GM23338 (cell line): ENCODE measurements at regions not wholly inside any gene's neighbourhood (a gene's known extent, or its start where the extent isn't known, plus 50 kb on each side); places are given as distances from the start of the nearest gene placed in this dataset.

Source experiments
- CREB1 ChIP-seq: fragments of 250-450 bp; sonication (Bioruptor Pico); IDR thresholded peaks from 2 replicates; pipeline ENCODE4 v1.5.0; 2020; ENCODE audit warnings: low read depth, mild to moderate bottlenecking, moderate library complexity
- EZH2 ChIP-seq: fragments of 200-600 bp; sonication (generic); IDR thresholded peaks from one replicate; pipeline ENCODE4 v1.8.0; 2017; ENCODE audit warnings: antibody characterized with exemption, mild to moderate bottlenecking, low read depth; ENCODE audit not compliant: unreplicated experiment
- EZH2phosphoT487 ChIP-seq: fragments of 200-600 bp; sonication (generic); IDR thresholded peaks from one replicate; pipeline ENCODE4 v1.8.1; 2018; ENCODE audit warnings: antibody characterized with exemption; ENCODE audit not compliant: unreplicated experiment
- NANOG ChIP-seq: IDR thresholded peaks from 2 replicates; pipeline ENCODE4 v1.6.1; 2016; ENCODE audit warnings: antibody characterized with exemption, borderline replicate concordance
- POLR2AphosphoS5 ChIP-seq: IDR thresholded peaks from 2 replicates; pipeline ENCODE4 v1.6.1; 2016; ENCODE audit warnings: antibody characterized with exemption, low read depth
- TF ChIP-seq, protein P1 (sequence below), 2 experiments: fragments of 200-600 bp in 1 of 2; sonication (generic) in 1 of 2; conservative IDR thresholded peaks; 2 replicates each; pipeline versions ENCODE4 v1.5.1 to v1.6.1; 2016 to 2017; ENCODE audit warnings: antibody characterized with exemption in 2 of 2, low read depth in 2 of 2, mild to moderate bottlenecking in 2 of 2, moderate library complexity in 1 of 2
- TF ChIP-seq, protein P2 (sequence below): IDR thresholded peaks from one replicate; pipeline ENCODE4 v1.6.1; 2018; ENCODE audit warnings: antibody characterized with exemption; ENCODE audit not compliant: unreplicated experiment

DNA sequence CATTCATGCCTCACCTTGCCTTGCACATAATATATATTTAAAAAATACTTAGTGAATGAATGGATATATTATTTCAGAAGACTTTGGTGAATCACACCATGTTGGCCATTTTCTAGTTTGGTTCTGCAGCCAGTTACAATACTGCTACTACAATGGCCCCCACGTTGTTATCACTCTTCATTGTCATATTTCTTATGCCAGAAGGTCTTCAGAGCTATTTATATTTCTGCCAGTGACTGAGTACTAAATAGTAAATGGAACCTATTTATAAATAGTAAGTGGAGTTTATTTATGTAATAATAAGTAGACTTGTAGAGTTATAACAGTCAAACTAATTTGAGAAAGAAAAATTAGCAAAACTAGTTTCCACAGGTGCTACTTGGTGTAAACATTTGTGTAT lies 516.6 kb upstream of the SYT4 start:
- TF ChIP-seq, protein P1, sequence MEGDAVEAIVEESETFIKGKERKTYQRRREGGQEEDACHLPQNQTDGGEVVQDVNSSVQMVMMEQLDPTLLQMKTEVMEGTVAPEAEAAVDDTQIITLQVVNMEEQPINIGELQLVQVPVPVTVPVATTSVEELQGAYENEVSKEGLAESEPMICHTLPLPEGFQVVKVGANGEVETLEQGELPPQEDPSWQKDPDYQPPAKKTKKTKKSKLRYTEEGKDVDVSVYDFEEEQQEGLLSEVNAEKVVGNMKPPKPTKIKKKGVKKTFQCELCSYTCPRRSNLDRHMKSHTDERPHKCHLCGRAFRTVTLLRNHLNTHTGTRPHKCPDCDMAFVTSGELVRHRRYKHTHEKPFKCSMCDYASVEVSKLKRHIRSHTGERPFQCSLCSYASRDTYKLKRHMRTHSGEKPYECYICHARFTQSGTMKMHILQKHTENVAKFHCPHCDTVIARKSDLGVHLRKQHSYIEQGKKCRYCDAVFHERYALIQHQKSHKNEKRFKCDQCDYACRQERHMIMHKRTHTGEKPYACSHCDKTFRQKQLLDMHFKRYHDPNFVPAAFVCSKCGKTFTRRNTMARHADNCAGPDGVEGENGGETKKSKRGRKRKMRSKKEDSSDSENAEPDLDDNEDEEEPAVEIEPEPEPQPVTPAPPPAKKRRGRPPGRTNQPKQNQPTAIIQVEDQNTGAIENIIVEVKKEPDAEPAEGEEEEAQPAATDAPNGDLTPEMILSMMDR (conservative IDR thresholded peaks at IDR 0.05; ENCODE audit: low read depth in 2 of 2): no peak
- TF ChIP-seq NANOG (no peak), POLR2AphosphoS5 (no peak), EZH2 (no peak), CREB1 (CRISPR knock-in tag) (no peak), EZH2phosphoT487 (no peak)
- TF ChIP-seq, protein P2, sequence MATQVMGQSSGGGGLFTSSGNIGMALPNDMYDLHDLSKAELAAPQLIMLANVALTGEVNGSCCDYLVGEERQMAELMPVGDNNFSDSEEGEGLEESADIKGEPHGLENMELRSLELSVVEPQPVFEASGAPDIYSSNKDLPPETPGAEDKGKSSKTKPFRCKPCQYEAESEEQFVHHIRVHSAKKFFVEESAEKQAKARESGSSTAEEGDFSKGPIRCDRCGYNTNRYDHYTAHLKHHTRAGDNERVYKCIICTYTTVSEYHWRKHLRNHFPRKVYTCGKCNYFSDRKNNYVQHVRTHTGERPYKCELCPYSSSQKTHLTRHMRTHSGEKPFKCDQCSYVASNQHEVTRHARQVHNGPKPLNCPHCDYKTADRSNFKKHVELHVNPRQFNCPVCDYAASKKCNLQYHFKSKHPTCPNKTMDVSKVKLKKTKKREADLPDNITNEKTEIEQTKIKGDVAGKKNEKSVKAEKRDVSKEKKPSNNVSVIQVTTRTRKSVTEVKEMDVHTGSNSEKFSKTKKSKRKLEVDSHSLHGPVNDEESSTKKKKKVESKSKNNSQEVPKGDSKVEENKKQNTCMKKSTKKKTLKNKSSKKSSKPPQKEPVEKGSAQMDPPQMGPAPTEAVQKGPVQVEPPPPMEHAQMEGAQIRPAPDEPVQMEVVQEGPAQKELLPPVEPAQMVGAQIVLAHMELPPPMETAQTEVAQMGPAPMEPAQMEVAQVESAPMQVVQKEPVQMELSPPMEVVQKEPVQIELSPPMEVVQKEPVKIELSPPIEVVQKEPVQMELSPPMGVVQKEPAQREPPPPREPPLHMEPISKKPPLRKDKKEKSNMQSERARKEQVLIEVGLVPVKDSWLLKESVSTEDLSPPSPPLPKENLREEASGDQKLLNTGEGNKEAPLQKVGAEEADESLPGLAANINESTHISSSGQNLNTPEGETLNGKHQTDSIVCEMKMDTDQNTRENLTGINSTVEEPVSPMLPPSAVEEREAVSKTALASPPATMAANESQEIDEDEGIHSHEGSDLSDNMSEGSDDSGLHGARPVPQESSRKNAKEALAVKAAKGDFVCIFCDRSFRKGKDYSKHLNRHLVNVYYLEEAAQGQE: no peak
